Osteoblast (primary cell): ENCODE measurements at regions not wholly inside any gene's neighbourhood (a gene's known extent, or its start where the extent isn't known, plus 50 kb on each side); places are given as distances from the start of the nearest gene placed in this dataset.

ENCODE experiments used
- DNase-seq: peaks from one replicate; pipeline ENCODE4 v3.0.0; 2011; ENCODE audit warnings: low spot score, mixed read lengths; ENCODE audit not compliant: insufficient read length; ENCODE audit errors: missing footprints
- H2AFZ ChIP-seq: 2 replicates; pipeline ENCODE4 v1.6.0; 2011; ENCODE audit warnings: mild to moderate bottlenecking, low read length
- H3K27ac ChIP-seq: 2 replicates; pipeline ENCODE4 v1.5.1; 2011; ENCODE audit warnings: mild to moderate bottlenecking, low read depth, low read length, moderate library complexity
- H3K27me3 ChIP-seq: 2 replicates; pipeline ENCODE4 v1.6.0; 2012; ENCODE audit warnings: mild to moderate bottlenecking, control low read depth, inconsistent platforms, low read length, moderate library complexity; ENCODE audit not compliant: insufficient read depth
- H3K36me3 ChIP-seq: 2 replicates; pipeline ENCODE4 v1.5.1; 2011; ENCODE audit warnings: mild to moderate bottlenecking, low read length, control low read depth, moderate library complexity; ENCODE audit not compliant: insufficient read depth
- H3K4me1 ChIP-seq: 2 replicates; pipeline ENCODE4 v1.5.1; 2011; ENCODE audit warnings: mild to moderate bottlenecking, low read length, control low read depth, moderate library complexity; ENCODE audit not compliant: insufficient read depth
- H3K4me2 ChIP-seq: 2 replicates; pipeline ENCODE4 v1.6.0; 2011; ENCODE audit warnings: mild to moderate bottlenecking, low read length; ENCODE audit not compliant: insufficient read depth
- H3K4me3 ChIP-seq: fragments of 200-600 bp; sonication (generic); 3 replicates; pipeline ENCODE4 v1.5.1; 2012; ENCODE audit warnings: mild to moderate bottlenecking, low read length, inconsistent platforms; ENCODE audit not compliant: insufficient read depth
- H3K79me2 ChIP-seq: 2 replicates; pipeline ENCODE4 v1.6.0; 2012; ENCODE audit warnings: mild to moderate bottlenecking, low read length, control low read depth, inconsistent platforms; ENCODE audit not compliant: insufficient read depth
- H3K9me3 ChIP-seq: 2 replicates; pipeline ENCODE4 v1.5.1; 2011; ENCODE audit warnings: low read depth, low read length, control low read depth
- H4K20me1 ChIP-seq: 2 replicates; pipeline ENCODE4 v1.6.0; 2012; ENCODE audit warnings: mild to moderate bottlenecking, low read length, control low read depth; ENCODE audit not compliant: insufficient read depth
- TF ChIP-seq, protein P1 (sequence below): IDR thresholded peaks from 2 replicates; pipeline ENCODE4 v1.5.1; 2011; ENCODE audit warnings: mild to moderate bottlenecking, low read depth, low read length, moderate library complexity; ENCODE audit errors: extremely low read depth

DNA sequence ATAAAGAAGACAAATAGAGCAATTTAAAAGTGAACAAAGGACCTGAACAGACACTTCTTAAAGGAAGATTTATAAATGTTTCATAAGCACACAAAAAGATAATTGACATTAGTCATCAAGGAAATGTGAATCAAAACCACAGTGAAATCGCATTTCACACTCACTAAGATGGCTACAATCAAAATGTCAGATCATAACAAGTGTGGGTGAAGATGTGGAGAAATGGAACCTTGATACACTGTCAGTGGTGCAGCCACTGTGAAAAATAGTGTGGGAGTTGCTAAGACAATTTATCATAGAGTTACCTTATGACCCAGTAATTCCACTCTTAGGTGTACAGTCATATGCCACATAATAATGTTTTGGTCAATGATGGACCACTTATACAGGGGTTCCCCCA lies 54.5 kb upstream of the HTR4 start:
- Histone ChIP-seq H3K27ac (no peak overlapping the region), H3K9me3 (no peaks in the 10 kb centered on the region), H3K4me1 (no peaks in the 10 kb centered on the region), H3K79me2 (no peaks in the 10 kb centered on the region), H4K20me1 (no peaks in the 10 kb centered on the region), H3K27me3 (no peaks in the 10 kb centered on the region), H3K4me3 (no peak overlapping the region), H2AFZ (no peak overlapping the region), H3K4me2 (no peak overlapping the region), H3K36me3 (no peaks in the 10 kb centered on the region)
- TF ChIP-seq, protein P1, sequence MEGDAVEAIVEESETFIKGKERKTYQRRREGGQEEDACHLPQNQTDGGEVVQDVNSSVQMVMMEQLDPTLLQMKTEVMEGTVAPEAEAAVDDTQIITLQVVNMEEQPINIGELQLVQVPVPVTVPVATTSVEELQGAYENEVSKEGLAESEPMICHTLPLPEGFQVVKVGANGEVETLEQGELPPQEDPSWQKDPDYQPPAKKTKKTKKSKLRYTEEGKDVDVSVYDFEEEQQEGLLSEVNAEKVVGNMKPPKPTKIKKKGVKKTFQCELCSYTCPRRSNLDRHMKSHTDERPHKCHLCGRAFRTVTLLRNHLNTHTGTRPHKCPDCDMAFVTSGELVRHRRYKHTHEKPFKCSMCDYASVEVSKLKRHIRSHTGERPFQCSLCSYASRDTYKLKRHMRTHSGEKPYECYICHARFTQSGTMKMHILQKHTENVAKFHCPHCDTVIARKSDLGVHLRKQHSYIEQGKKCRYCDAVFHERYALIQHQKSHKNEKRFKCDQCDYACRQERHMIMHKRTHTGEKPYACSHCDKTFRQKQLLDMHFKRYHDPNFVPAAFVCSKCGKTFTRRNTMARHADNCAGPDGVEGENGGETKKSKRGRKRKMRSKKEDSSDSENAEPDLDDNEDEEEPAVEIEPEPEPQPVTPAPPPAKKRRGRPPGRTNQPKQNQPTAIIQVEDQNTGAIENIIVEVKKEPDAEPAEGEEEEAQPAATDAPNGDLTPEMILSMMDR: no peak
- no peak for DNase-seq

DNA sequence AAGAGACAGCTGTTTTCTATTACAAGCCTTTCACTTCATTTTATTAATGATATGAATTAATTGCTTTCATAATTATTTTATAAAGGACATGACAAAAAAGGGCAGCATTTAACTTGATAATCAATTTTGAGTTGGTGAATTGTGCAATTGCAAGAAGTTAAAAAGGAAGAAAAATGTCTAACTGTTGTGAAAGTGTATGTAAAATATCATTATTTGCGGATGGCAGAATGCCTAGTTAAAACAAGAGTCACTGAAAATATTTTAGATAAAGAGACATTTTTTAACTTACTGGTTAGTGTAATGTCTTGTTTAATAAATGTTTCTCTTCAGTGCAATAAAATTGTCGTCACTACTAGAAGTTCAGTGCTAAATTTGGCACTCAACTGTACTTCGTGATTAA lies 57.6 kb upstream of the HTR4 start:
- no peaks in the 10 kb centered on the region for H3K4me1 ChIP-seq
- H4K20me1 ChIP-seq: no peaks in the 10 kb centered on the region
- H3K27ac ChIP-seq: no peak overlapping the region
- DNase-seq: no peak
- no peaks in the 10 kb centered on the region for H3K79me2 ChIP-seq
- H2AFZ ChIP-seq: no peak overlapping the region
- no peak overlapping the region for H3K4me3 ChIP-seq
- TF ChIP-seq, protein P1: no peak
- H3K9me3 ChIP-seq: no peaks in the 10 kb centered on the region
- no peak overlapping the region for H3K4me2 ChIP-seq
- H3K27me3 ChIP-seq: no peaks in the 10 kb centered on the region
- no peaks in the 10 kb centered on the region for H3K36me3 ChIP-seq

DNA sequence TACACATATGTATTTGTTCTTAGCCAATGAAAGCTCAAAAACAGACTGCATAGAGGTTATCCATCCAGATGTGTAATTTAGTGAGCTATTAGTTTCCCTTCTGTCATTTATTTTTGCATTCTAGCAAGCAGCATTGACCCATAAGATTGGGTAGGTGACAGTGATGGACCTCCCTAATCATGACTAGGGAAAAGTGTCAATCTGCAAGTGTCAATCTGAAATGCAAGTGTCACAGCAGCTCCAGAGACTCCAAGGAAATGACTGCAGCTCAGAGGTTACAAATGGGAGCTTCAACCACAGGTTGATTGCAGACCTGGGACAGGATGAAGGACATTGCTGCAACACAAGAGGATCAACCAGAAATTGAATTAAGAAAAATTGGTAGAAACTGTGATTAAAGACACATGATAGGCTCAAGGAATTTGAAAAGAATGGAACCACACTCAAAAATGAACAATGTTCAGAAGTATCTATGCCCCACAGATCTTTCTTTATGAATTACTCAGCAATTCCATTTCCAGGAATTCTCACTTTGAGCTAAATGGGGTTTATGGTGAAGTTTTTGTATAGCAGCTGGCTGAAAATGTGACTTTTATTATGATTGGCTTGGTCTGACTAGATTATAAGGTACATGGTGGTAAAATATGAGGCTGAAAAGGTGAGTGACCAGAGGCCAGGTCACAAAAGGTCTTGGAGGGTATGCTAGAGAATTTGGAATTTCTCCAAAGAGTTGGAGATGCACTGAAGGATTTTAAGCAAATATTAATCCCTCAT lies 59.6 kb upstream of the HTR4 start:
- H3K27ac ChIP-seq: no peak overlapping the region
- H3K9me3 ChIP-seq: no peaks in the 10 kb centered on the region
- DNase-seq: no peak
- peaks cover 4% of the 10 kb centered on the region for H3K27me3 ChIP-seq
- H3K36me3 ChIP-seq: no peaks in the 10 kb centered on the region
- no peak overlapping the region for H3K4me3 ChIP-seq
- H3K79me2 ChIP-seq: no peaks in the 10 kb centered on the region
- H3K4me2 ChIP-seq: no peak overlapping the region
- no peak overlapping the region for H2AFZ ChIP-seq
- H3K4me1 ChIP-seq: no peaks in the 10 kb centered on the region
- H4K20me1 ChIP-seq: no peaks in the 10 kb centered on the region
- TF ChIP-seq, protein P1: no peak

DNA sequence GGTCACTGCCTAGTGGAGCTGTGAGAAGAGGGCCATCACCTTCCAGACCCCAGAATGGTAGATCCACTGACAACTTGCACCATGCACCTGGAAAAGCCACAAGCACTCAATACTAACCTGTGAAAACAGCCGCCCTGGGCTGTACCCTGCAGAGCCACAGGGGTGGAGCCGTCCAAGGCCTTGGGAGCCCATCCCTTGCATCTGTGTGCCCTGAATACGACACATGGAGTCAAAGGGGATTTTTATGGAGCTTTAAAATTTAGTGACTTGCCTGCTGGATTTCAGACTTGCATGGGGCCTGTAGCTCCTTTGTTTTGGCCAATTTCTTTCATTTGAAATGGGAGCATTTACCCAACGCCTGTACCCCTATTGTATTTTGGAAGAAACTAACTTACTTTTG lies 62.4 kb upstream of the HTR4 start:
- Histone ChIP-seq H3K36me3 (no peaks in the 10 kb centered on the region), H3K79me2 (no peaks in the 10 kb centered on the region), H3K4me1 (no peaks in the 10 kb centered on the region), H2AFZ (no peak overlapping the region), H3K27me3 (peaks cover 22% of the 10 kb centered on the region), H4K20me1 (no peaks in the 10 kb centered on the region), H3K27ac (no peak overlapping the region), H3K4me3 (no peak overlapping the region), H3K9me3 (no peaks in the 10 kb centered on the region), H3K4me2 (no peak overlapping the region)
- no peak for DNase-seq
- TF ChIP-seq, protein P1: no peak
